ENCODE measurements at regions not wholly inside any gene's neighbourhood (a gene's known extent, or its start where the extent isn't known, plus 50 kb on each side); places are given as distances from the start of the nearest gene placed in this dataset.

DNA sequence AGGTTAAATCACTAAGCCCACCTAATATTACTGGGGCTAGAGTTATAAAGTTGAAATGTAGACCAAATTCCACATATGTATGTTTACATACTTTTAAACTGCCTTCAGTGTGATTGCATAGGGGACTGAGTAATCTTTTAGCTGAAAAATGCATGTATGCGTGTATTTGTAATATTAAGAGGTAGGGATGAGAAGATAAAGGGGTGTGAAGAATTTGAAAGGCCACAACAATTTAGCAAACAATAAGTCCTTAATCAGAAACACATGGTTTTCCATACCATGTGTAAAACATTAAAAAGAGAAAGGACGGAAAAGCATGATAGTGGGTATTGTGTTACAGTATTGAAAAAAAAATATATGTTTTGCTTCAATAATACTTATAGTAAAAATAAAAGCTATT, 919.9 kb upstream of the FLRT2 start:
- TF ChIP-seq CTCF (IDR thresholded peaks at IDR 0.05) (no peak), POLR2A (IDR thresholded peaks at IDR 0.05) (no peak), EP300 (IDR thresholded peaks at IDR 0.05) (no peak)

All from ovary (tissue), 3 donors.